ENCODE measurements at regions not wholly inside any gene's neighbourhood (a gene's known extent, or its start where the extent isn't known, plus 50 kb on each side); places are given as distances from the start of the nearest gene placed in this dataset.

DNA sequence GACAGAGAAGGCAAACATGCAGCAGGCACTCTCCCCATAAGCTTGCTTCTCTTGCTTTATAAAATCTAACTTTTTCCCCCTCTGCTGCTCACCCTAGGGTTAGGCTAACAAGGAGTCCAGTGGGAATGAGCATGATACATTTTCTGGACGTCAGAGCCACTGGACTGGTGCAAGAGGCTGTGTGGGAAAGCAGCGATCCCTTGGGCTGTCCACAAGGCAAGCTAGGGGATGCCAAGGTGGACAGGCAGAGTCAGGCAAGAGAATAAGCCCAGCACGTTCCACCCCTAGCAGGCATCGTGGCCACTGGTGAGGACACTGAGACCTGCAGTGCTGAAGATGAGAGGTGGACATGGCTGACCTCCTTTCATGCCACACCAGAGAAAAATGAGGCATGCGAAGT, 290.9 kb upstream of the ZMIZ1 start:
- no peak overlapping the region for H3K9ac ChIP-seq (ENCODE audit: insufficient read length)
- no peak for DNase-seq (ENCODE audit: low read depth, low spot score)
- H3K36me3 ChIP-seq (ENCODE audit: insufficient read depth, low read length), result no peaks in the 10 kb centered on the region
- no peak overlapping the region for H3K27ac ChIP-seq
- TF ChIP-seq EZH2 (IDR thresholded peaks at IDR 0.05), result no peak
- H3K4me3 ChIP-seq, result no peak overlapping the region
- no peaks in the 10 kb centered on the region for H3K9me3 ChIP-seq (ENCODE audit: low read depth, low read length)

DNA sequence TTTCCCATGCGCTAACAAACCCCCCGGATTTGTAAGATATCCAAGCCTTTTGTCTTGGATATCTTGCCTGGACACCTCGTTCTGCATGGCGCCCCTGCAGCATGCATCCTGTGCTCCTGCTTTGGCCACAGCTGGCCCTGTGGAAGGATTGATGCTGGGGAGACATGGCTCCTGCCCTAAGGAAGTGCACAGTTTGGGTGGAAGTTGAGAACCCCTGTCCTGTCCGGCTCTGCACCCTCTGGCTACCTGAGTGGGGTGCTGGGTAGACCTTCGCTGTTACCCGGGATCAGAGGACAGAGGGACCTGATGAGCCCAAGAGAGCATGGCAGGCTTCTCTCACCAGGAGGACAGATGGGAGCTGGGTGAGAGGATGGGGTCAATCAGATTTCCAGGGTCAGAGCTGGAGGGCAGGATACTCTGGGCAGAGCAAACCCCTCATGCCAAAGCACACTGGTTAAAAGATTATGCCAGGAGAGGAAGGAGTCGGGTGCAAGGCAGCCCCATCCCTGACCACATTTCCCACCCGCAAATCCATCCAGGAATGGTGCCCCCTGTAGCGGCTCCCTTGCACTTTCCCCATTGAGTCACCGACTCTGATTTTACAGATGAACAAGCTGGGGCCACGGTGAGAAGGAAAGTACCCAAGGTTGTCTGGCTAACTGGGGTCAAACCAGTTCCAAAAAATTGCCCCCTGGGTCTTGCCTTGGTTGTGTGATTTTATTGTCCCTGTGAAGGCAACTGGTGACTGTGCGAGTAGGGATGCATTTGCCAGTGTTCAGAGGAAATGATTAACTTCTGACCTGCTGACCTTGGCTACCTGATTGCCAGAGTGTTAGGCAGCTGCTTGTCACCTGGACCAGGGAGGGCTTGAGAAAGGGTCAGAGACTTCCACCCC, 290.1 kb upstream of the ZMIZ1 start:
- no peak overlapping the region for H3K27ac ChIP-seq
- H3K36me3 ChIP-seq (ENCODE audit: insufficient read depth, low read length), result no peaks in the 10 kb centered on the region
- DNase-seq (ENCODE audit: low read depth, low spot score), result no peak
- no peak for TF ChIP-seq POLR2AphosphoS5 (IDR thresholded peaks at IDR 0.05; ENCODE audit: borderline replicate concordance, low read depth, low read length)
- no peak for TF ChIP-seq FOXP2 (optimal IDR thresholded peaks at IDR 0.05; ENCODE audit: control extremely low read depth, extremely low read length, insufficient read depth)
- TF ChIP-seq EZH2 (IDR thresholded peaks at IDR 0.05), result no peak
- no peak overlapping the region for H3K9ac ChIP-seq (ENCODE audit: insufficient read length)
- H3K9me3 ChIP-seq (ENCODE audit: low read depth, low read length), result no peaks in the 10 kb centered on the region
- no peak overlapping the region for H3K4me3 ChIP-seq

DNA sequence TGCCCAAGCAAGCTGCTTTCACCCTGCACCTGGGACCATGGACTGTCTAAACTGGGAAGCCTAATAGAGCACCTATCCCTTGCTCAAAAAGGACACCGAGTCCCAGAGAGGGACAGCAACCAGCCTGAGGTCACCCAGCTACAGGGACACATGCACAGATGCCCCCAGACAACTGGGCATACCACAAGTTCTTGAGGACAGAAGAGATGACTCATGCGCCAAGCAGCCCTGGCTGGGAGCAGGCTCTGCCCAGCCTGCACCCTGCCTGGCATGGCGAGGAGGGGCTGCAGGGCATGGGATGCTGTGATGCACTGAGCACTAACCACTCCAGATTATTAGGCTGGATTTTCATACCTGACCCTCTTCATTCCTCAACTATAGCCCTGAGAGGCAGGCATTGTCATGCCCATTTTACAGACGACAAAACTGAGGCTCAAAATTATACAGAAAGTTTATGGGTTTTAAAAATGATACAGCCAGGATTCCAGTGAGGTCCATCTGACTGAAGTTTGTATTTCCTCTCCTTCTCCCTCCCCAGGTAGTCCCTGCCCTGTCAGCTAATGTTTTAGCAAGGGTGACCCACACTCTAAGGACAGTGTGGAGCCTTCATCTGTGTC, 289.3 kb upstream of the ZMIZ1 start:
- H3K36me3 ChIP-seq (ENCODE audit: insufficient read depth, low read length), result no peaks in the 10 kb centered on the region
- no peak overlapping the region for H3K4me3 ChIP-seq
- no peak overlapping the region for H3K9ac ChIP-seq (ENCODE audit: insufficient read length)
- TF ChIP-seq EZH2 (IDR thresholded peaks at IDR 0.05) (no peak), FOXP2 (optimal IDR thresholded peaks at IDR 0.05; ENCODE audit: control extremely low read depth, extremely low read length, insufficient read depth) (no peak), POLR2AphosphoS5 (IDR thresholded peaks at IDR 0.05; ENCODE audit: borderline replicate concordance, low read depth, low read length) (no peak)
- no peak for DNase-seq (ENCODE audit: low read depth, low spot score)
- no peaks in the 10 kb centered on the region for H3K9me3 ChIP-seq (ENCODE audit: low read depth, low read length)
- H3K27ac ChIP-seq, result no peak overlapping the region

DNA sequence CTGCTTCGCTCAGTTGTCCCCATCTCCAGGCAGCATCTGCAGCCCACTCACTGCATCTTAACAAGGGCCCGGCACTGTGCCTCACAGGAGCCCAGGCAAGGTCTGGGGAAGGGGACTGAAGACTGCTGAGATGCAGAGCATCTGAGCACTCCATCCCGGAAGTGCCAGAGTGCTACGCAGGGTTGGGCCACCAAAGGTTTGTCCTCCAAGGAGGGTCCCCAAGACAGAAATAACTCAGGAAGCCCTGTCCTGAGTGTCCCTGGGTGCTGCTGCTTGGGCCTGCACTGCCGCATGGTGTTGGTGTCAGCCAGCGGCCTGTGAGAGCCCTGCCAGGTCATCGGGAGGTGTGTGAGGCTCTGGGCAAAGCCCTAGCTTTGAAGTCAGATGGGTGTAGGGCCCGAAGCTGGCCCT, 288.2 kb upstream of the ZMIZ1 start:
- Histone ChIP-seq H3K27ac (no peak overlapping the region), H3K4me3 (no peak overlapping the region), H3K36me3 (ENCODE audit: insufficient read depth, low read length) (no peaks in the 10 kb centered on the region), H3K9ac (ENCODE audit: insufficient read length) (no peak overlapping the region), H3K9me3 (ENCODE audit: low read depth, low read length) (no peaks in the 10 kb centered on the region)
- TF ChIP-seq EZH2 (IDR thresholded peaks at IDR 0.05) (no peak), FOXP2 (optimal IDR thresholded peaks at IDR 0.05; ENCODE audit: control extremely low read depth, extremely low read length, insufficient read depth) (no peak), POLR2AphosphoS5 (IDR thresholded peaks at IDR 0.05; ENCODE audit: borderline replicate concordance, low read depth, low read length) (no peak)
- DNase-seq (ENCODE audit: low read depth, low spot score), result no peak

DNA sequence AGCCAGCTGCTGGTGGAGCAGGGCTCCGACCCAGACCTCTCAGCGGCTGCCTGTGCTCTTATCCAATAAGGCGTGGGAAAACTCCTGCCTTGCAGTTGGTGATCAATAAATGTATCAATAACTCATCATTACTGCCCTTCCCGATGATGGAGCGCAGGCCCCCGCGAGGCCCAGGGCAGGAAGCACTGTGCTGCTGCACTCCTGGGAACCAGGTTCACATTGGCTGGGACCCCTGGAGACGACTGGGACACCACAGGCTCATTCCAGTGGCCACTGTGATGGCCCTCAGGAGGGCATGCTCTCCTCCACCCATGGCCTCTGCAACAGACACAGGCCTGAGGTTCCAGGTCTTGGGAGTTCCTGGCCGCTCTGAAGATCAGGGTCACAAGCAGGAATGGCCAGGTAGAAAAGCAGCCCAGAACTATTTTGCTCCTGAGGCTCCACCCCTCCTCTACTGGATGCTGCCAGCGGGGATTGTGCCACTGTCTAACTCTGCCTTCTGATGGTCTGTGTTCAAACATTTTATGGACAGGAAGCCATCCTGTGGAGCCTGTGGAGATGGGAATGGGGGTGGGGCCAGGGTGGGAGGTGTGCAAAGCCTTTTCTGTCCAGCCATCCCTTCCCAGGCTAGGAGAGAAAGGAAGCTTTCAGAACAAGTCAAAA, 287.4 kb upstream of the ZMIZ1 start:
- no peak overlapping the region for H3K27ac ChIP-seq
- no peak for TF ChIP-seq POLR2AphosphoS5 (IDR thresholded peaks at IDR 0.05; ENCODE audit: borderline replicate concordance, low read depth, low read length)
- TF ChIP-seq EZH2 (IDR thresholded peaks at IDR 0.05), result no peak
- TF ChIP-seq FOXP2 (optimal IDR thresholded peaks at IDR 0.05; ENCODE audit: control extremely low read depth, extremely low read length, insufficient read depth), result no peak

DNA sequence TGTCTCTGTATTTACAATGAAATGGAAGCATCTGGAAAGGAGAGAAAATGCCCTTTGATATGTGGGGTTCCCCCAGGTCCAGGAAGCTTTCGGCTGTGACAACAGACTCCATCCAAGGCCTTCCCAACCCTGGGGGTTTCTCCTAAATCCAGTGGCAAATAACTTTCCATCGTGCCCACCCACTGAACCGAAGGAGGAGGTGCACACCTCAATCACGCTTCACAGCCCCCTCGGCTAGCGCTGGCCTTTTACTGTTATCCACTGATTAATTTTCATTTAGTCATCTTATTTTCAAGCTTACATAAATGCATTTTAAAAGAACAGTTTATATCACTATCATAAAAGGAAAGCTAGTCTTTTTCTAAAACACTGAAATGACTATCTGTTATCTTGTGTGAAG, 286.8 kb upstream of the ZMIZ1 start:
- Histone ChIP-seq H3K4me3 (no peak overlapping the region), H3K9ac (ENCODE audit: insufficient read length) (no peak overlapping the region)

More for the DNA sequence above, 287.4 kb upstream of the ZMIZ1 start:
- DNase-seq (ENCODE audit: low read depth, low spot score), result no peak
- no peak overlapping the region for H3K4me3 ChIP-seq
- H3K9me3 ChIP-seq (ENCODE audit: low read depth, low read length), result no peaks in the 10 kb centered on the region
- no peaks in the 10 kb centered on the region for H3K36me3 ChIP-seq (ENCODE audit: insufficient read depth, low read length)
- H3K9ac ChIP-seq (ENCODE audit: insufficient read length), result no peak overlapping the region

DNA sequence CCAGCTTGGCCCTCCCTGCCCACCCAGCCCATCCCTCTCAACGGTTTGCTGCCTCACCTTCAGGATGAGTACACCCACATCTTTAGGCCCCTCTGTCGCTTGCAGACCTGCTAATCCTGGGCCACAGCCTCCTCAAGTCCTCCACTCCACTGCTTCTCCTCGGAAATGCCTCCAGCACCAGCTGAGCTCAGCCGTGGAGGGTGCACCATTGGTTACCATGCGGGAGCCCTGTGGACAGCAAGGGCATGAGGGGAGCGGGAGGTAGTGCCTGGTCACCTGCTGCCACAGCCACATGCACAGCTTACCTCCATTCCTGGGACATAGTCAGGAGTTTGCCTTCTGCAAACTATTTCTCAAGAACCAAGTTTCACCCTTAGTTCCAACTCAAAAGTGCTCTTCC, 286.3 kb upstream of the ZMIZ1 start:
- H3K36me3 ChIP-seq (ENCODE audit: insufficient read depth, low read length), result no peaks in the 10 kb centered on the region
- no peaks in the 10 kb centered on the region for H3K9me3 ChIP-seq (ENCODE audit: low read depth, low read length)
- H3K27ac ChIP-seq, result no peak overlapping the region
- H3K4me3 ChIP-seq, result no peak overlapping the region
- TF ChIP-seq EZH2 (IDR thresholded peaks at IDR 0.05) (no peak), POLR2AphosphoS5 (IDR thresholded peaks at IDR 0.05; ENCODE audit: borderline replicate concordance, low read depth, low read length) (no peak), FOXP2 (optimal IDR thresholded peaks at IDR 0.05; ENCODE audit: control extremely low read depth, extremely low read length, insufficient read depth) (no peak)
- no peak for DNase-seq (ENCODE audit: low read depth, low spot score)
- H3K9ac ChIP-seq (ENCODE audit: insufficient read length), result no peak overlapping the region

More for the DNA sequence above, 286.8 kb upstream of the ZMIZ1 start:
- no peaks in the 10 kb centered on the region for H3K9me3 ChIP-seq (ENCODE audit: low read depth, low read length)
- H3K36me3 ChIP-seq (ENCODE audit: insufficient read depth, low read length), result no peaks in the 10 kb centered on the region
- TF ChIP-seq EZH2 (IDR thresholded peaks at IDR 0.05) (no peak), POLR2AphosphoS5 (IDR thresholded peaks at IDR 0.05; ENCODE audit: borderline replicate concordance, low read depth, low read length) (no peak), FOXP2 (optimal IDR thresholded peaks at IDR 0.05; ENCODE audit: control extremely low read depth, extremely low read length, insufficient read depth) (no peak)
- no peak overlapping the region for H3K27ac ChIP-seq
- no peak for DNase-seq (ENCODE audit: low read depth, low spot score)

DNA sequence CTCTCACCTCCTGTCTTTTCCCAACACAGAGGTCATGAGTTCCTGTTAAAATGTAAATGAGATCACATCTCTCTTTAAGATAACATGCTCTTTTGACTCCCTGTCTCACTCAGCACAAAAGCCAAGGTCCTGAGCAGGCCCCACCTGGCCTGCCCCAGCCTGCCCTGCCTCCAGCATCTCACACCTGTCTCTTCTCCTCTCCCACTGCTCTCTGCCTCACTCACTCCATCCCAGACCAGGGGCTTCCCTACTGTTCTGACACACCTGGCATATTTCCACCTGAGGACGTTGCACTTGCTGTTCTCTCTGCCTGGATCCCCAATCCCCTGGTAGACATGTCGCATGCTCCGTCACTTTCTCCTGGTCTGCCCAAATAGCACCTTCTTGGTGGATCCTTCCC, 285.0 kb upstream of the ZMIZ1 start:
- Histone ChIP-seq H3K4me3 (no peak overlapping the region), H3K36me3 (ENCODE audit: insufficient read depth, low read length) (no peaks in the 10 kb centered on the region), H3K9me3 (ENCODE audit: low read depth, low read length) (no peaks in the 10 kb centered on the region), H3K27ac (no peak overlapping the region), H3K9ac (ENCODE audit: insufficient read length) (no peak overlapping the region)
- DNase-seq (ENCODE audit: low read depth, low spot score), result no peak
- TF ChIP-seq FOXP2 (optimal IDR thresholded peaks at IDR 0.05; ENCODE audit: control extremely low read depth, extremely low read length, insufficient read depth) (no peak), EZH2 (IDR thresholded peaks at IDR 0.05) (no peak), POLR2AphosphoS5 (IDR thresholded peaks at IDR 0.05; ENCODE audit: borderline replicate concordance, low read depth, low read length) (no peak)

Measured in SK-N-MC (cell line).